ENCODE measurements at regions not wholly inside any gene's neighbourhood (a gene's known extent, or its start where the extent isn't known, plus 50 kb on each side); places are given as distances from the start of the nearest gene placed in this dataset.

GRCh38 chr13:104001766-104002165, 935.5 kb upstream of the SLC10A2 start:
- TF ChIP-seq, protein P1, sequence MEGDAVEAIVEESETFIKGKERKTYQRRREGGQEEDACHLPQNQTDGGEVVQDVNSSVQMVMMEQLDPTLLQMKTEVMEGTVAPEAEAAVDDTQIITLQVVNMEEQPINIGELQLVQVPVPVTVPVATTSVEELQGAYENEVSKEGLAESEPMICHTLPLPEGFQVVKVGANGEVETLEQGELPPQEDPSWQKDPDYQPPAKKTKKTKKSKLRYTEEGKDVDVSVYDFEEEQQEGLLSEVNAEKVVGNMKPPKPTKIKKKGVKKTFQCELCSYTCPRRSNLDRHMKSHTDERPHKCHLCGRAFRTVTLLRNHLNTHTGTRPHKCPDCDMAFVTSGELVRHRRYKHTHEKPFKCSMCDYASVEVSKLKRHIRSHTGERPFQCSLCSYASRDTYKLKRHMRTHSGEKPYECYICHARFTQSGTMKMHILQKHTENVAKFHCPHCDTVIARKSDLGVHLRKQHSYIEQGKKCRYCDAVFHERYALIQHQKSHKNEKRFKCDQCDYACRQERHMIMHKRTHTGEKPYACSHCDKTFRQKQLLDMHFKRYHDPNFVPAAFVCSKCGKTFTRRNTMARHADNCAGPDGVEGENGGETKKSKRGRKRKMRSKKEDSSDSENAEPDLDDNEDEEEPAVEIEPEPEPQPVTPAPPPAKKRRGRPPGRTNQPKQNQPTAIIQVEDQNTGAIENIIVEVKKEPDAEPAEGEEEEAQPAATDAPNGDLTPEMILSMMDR (conservative IDR thresholded peaks at IDR 0.05 in 1 of 2, IDR thresholded peaks at IDR 0.05 in 1 of 2; ENCODE audit: extremely low read depth in 1 of 2, insufficient read depth in 1 of 2, low read depth in 1 of 2, low read length in 2 of 2): no peak
- no peak for TF ChIP-seq EZH2 (IDR thresholded peaks at IDR 0.05; ENCODE audit: borderline replicate concordance, low read length)

Measured in mammary epithelial cell (primary cell).